ENCODE measurements at regions not wholly inside any gene's neighbourhood (a gene's known extent, or its start where the extent isn't known, plus 50 kb on each side); places are given as distances from the start of the nearest gene placed in this dataset.
"Not testable (repeated sequence)": the region's sequence is repeated elsewhere in the genome, so short reads cannot be mapped to it uniquely, and the experiment has no call there.

GRCh38 chr18:11506856-11507255 lies 102.5 kb upstream of the SLC35G4 start:
- DNase-seq, result no peak

GRCh38 chr18:11505993-11506392 lies 103.4 kb upstream of the SLC35G4 start:
- DNase-seq, result no peak

- DNase-seq, result no peak
Measured at GRCh38 chr18:11504962-11505361, 104.4 kb upstream of the SLC35G4 start.

- no peak for DNase-seq
Measured at GRCh38 chr18:11502368-11502767, 107.0 kb upstream of the SLC35G4 start.

- DNase-seq, result no peak
Measured at GRCh38 chr18:11501352-11501751, 108.0 kb upstream of the SLC35G4 start.

GRCh38 chr18:11500153-11501122 lies 109.0 kb upstream of the SLC35G4 start:
- no peak for DNase-seq

- no peak for DNase-seq
Measured at GRCh38 chr18:11498821-11499220, 110.6 kb upstream of the SLC35G4 start.

GRCh38 chr18:11497585-11497984 lies 111.8 kb upstream of the SLC35G4 start:
- DNase-seq, result no peak

GRCh38 chr18:11496526-11497172 lies 112.7 kb upstream of the SLC35G4 start:
- DNase-seq, result no peak

GRCh38 chr18:11495441-11495840 lies 114.0 kb upstream of the SLC35G4 start:
- no peak for DNase-seq

GRCh38 chr18:11494107-11494506 lies 115.3 kb upstream of the SLC35G4 start:
- DNase-seq, result no peak

- DNase-seq, result no peak
Measured at GRCh38 chr18:11489266-11489899, 120.0 kb upstream of the SLC35G4 start.

GRCh38 chr18:11488175-11488574 lies 121.2 kb upstream of the SLC35G4 start:
- no peak for DNase-seq

- DNase-seq, result no peak
Measured at GRCh38 chr18:11487390-11487789, 122.0 kb upstream of the SLC35G4 start.

- no peak for DNase-seq
Measured at GRCh38 chr18:11482271-11482670, 127.1 kb upstream of the SLC35G4 start.

- DNase-seq, result no peak
Measured at GRCh38 chr18:11480692-11481091, 128.7 kb upstream of the SLC35G4 start.

- DNase-seq, result not testable (repeated sequence)
Measured at GRCh38 chr18:11479031-11479430, 130.4 kb upstream of the SLC35G4 start.

- no peak for DNase-seq
Measured at GRCh38 chr18:11470941-11471340, 138.5 kb upstream of the SLC35G4 start.

GRCh38 chr18:11468617-11469016 lies 140.8 kb upstream of the SLC35G4 start:
- DNase-seq, result no peak

GRCh38 chr18:11468120-11468519 lies 141.3 kb upstream of the SLC35G4 start:
- DNase-seq, result no peak

GRCh38 chr18:11467611-11468010 lies 141.8 kb upstream of the SLC35G4 start:
- DNase-seq, result no peak

- no peak for DNase-seq
Measured at GRCh38 chr18:11464129-11464528, 145.3 kb upstream of the SLC35G4 start.

- no peak for DNase-seq
Measured at GRCh38 chr18:11458447-11458846, 150.9 kb upstream of the SLC35G4 start.

GRCh38 chr18:11457853-11458252 lies 151.5 kb upstream of the SLC35G4 start:
- DNase-seq, result not testable (repeated sequence)
